Stimulated activated naive CD4-positive, alpha-beta T cell treated with Interleukin-2 at 50 U/mL for 16 hours (primary cell): ENCODE measurements at regions not wholly inside any gene's neighbourhood (a gene's known extent, or its start where the extent isn't known, plus 50 kb on each side); places are given as distances from the start of the nearest gene placed in this dataset.

Experiments used
- DNase-seq: peaks from one replicate; lab custom pipeline; 2025; lab: John Stamatoyannopoulos, UW

DNA sequence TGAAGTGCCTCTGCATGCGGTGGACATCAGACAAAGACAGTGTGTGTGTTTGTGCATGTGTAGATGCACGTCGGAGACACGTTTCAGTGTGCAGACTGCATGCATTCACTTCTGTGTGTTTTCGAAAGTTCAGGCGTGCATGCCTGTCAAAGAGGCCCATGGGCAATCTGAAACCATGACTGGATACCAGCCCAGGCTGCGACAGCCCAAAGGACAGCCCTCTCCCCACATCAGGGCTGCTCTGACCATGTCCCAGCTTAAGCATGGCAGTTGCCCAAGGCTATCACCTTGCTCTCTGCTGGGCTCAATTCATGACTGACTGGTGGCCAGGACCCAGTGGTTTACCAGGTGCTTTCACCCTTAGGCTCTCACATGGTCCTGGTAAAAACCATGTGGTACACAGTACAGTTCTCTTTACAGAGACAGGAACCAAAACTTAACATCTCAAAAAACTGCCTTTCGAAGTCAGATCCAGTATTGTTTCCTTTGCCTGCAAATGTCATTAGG, 423.7 kb upstream of the CADM1 start:
- no peak for DNase-seq

DNA sequence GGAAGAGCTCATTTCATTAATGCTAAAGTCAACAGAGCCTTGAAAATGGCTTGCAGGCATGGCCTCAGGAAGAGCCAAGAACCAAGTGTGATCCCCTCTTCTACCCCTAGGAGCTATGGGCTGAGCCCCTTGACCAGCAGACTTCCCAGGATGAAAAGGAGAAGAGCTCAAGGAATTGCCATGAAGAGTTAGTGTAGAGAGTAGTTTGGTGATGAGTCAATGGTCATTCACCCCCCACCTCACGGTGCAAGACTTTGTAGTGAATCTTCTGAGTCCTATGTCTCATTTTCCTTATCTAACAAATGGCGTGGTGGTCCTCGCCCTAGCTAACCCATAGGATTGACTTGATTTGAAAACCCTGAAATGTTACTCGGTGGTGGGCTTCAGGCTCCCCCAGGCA, 422.4 kb upstream of the CADM1 start:
- no peak for DNase-seq

DNA sequence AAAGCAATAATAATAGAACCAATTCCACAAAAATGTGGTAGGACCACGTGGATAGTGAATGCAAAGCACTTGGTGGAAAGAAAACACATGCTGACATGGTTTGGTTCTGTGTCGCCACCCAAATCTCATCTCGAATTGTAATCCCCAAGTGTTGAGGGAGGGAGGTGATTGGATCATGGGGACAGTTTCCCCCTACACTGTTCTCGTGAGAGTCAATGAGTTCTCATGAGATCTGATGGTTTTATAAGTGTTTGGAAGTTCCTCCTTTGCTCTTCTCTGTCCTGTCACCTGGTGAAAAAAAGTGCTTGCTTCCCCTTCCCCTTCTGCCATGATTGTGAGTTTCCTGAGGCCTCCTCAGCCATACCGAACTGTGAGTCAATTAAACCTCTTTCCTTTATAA, 421.9 kb upstream of the CADM1 start:
- no peak for DNase-seq

DNA sequence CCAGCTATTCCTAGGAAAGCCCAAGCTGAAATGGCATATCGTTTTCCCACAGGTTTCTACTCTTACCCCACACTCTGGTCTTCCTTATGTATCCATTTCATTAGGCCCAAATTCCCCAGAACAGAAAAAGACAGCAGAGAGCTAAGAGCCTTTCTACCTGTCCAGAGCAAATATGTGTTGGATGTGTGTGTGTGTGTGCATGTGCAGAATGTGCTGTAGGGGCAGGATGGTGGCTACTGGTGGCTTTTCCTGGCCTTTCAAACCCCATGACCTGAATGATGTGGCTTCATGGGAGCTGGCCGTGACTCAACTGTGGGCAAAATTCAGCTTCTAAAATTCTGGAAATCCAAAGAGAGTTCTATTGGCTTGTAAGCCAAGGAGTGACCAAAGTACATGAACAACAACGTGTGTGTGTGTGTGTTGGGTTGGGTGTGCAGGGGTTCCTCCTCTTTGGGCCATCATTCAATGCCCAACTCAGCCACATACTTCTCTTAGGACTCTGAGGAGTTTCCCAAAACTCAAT, 421.4 kb upstream of the CADM1 start:
- no peak for DNase-seq

DNA sequence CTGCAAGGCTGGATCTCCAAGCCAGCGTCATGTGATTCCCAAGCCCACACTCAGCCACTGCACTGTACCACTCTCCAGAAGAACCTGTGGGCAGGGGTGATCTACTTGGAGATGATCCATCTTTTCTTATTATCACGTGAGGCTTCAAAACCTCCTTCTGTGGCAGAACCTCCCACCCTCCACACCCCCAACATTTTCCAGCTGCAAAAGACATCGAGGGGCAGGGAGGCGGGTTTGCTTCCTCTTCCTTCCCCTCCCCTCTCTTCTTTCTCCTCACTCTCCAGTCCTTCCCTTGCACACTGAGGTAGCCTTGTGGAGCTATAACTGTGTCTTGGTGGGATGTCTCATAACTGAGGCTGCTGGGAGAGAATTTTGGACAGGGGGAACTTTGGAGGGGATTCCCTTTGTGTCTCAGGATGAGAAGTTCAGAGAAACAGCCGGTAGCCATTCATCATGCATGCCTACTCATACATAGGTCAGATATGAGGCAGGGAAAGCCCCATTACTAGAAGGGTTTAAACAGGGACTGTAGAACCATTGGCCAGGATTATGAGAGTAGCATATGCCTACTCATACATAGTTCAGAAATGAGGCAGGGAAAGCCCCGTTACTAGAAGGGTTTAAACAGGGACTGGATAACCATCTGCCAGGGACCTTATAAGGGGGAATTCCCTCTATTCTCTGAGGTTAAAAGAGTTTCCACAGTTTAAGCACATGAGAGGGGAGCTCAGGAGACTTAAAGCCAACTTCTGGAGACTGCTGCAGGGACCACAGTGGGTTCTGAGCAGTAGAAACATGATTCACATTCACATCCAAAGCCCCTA, 420.7 kb upstream of the CADM1 start:
- DNase-seq = no peak

DNA sequence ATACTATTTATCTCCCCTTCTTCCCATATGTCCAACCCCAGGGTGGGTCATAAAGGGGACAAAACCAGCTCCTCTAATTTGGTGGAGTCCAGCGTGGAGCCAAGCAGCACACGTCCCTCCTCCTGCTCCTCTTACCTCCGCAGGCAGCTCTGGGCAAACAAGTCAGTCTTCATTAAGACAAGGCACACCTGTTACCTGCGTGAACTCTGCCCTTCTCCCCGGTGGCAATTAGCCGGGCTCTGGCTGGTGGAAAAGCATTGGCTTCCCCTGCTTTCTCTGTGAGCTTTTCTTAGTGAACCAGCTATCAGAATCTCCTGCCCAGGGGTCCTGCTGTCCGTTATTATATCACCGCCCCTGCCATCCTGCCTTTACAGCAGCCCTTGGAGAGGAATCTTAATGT, 418.7 kb upstream of the CADM1 start:
- DNase-seq = no peak

DNA sequence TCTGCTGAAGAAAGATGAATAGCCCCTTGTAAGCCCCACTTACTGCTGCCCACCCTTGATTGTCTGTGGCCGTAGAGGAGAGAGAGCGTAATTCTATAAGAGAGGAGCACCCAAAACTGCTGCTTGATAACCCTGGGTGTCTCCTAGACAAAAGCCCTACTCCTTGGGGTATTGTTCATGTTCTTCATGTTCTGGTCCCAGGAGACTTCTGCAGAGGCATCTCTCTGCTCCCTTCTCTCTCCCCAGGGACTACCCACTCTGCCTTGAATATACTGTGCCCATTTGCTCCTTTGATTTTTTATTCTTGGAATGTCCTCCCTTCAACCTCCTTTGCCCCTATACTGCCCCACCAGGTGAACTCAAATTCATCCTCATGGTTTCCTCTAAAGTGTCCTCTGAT, 417.8 kb upstream of the CADM1 start:
- DNase-seq = no peak

DNA sequence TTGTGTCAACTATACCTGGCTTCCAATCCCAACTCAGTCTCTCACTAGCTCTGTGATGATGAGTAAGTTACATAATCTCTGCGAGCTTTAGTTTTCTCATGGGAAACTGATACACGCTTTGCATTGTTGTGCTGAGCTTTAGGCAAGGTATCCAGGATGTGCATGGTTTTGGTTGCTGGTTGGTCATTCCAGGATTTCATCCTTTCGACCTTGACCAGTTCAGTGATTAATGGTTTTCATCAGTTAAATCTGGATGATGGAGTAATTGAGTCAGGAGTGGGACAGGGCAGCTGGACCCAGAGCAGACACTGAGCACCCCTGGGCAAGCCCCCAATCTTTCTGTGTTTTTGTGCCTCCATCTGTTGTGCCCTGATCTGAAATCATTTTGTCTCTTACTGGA, 417.3 kb upstream of the CADM1 start:
- DNase-seq = no peak

DNA sequence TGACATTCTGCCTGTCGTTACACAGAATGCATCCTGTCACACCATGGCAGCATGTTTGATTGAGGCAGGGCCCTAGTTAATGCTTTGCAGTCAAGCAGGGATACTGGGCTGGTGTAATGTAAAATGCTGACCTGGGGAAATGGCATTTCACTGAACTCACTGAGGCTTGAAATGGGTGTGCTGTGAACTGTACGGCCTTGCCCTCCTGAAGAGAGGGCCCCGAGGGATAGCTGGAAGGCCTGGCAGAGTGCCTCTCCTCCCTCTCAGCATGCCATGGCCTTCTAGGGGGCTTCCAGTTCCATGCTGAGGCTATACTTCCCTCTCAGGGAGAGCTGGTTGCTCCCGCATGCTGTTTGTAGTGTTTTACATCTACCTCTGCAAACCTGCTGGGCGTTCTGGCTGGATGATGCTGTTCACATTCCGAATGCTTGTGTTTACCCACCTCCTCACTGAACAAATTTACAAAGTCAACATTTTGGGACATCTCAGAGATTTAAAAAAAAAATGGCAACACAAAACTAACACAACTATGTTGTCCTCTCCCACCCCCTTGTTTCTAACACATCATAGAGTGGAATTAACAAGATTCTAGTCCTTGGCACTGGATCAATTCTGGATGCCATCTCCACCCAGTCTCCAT, 416.7 kb upstream of the CADM1 start:
- no peak for DNase-seq

DNA sequence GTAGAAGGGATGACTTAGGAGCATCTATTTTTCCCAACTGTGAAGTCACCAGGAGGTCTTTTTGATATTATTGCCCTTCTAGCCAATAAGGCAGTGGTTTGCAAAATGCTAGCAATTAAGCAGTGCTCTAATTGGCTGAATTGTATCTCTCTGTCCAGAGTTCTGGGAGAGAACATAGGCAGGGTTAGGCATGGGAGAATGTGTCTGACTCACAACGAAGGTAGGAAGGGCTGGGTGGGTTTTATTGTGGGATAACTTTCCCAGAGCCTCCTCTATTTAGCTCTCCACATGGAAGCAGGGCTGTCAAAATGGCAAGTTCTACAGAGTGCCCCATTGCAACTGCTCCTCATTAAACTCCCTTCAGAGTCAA, 415.9 kb upstream of the CADM1 start:
- DNase-seq = no peak

DNA sequence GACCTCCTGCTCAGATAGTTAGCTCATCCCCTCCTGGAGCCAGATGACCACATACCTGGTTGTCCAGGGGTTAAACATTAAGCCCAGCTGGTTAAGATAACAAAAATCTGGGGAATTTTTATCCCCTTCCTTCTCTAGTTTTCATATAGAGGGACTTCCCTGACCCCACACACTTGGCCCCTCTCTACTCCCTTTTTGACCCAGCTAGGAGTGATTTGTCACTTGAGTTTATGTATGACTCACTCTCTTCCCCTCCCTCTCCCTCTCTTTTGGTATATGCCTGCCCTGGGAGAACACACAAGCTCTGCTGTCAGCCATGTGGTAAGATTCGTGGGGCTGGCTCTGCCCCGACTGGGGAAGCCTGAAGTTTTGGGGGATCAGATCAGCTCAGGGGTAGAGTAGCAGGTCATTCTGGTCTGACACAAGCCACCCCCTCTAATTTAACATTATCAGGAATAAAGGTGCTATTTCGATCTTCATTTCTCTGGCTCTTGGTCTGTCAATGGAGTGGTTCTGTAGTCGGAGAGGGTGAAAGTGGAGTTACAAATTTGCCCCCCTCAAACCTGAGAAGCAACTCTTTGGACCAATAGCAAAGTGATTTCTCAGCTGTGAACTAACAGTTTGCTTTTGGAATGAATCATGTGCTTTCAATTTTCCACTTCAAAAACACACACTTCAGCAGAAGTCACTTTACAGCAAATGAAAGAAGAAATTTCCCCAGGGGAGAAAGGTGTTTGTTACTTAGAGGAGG, 415.3 kb upstream of the CADM1 start:
- DNase-seq = no peak

DNA sequence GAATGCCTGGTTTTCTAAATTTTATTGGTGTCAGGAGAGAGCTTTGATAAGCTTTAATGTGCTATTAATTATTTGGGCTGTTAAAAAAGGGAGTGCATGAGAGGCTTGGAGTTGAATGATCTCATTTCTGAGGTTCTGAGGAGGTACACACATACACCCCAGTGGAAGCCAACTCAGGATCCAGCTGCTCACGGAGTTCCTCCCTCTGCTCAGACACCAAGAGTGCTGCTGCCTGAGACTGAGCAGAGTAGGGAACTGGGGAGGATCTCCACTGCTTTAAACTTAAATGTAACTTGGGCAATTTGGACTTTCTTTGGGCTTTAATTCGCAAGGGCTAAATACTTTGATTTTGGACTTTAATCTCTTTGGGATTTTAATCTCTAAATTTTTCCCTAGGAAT, 414.4 kb upstream of the CADM1 start:
- no peak for DNase-seq

DNA sequence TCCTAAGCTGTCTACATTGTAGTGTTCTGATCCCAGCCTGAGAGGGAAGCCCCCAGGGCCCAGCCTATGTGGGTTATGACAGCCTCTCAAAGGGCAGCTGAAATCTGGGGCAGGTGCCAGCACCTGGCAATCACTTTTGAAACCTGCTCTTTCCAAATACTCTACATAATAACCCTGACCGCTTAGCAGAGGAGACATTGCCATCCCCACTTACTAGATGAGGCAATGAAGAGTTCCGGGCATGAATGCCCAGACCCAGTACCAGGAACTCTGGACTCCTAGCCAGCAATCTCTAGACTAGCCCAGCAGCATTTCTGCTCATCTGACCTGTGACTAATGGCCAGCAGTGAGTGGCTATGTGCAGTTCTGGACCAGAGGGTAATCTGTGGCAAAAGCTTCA, 412.4 kb upstream of the CADM1 start:
- no peak for DNase-seq

DNA sequence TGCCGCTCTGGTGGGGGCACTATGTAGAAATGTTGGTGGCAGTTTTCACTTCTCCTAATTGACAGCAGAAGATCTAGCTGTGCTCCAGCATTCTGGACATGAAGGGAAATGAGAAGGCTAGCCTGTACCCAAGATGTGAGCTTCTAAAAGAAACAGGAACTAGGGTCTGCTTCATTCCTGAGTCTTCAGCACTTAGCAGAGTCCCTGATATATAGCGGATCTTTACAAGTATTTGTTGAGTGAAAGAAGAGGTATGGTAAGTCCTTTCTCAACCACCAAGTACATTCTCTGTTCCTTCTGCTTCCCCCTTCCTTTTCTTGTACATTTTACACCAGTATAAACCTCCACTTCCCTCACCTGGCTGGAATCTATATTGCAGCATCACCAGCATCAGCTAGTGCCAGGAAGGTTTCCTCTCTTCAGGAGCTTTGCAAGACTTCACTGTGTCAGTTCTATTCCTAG, 408.3 kb upstream of the CADM1 start:
- no peak for DNase-seq

DNA sequence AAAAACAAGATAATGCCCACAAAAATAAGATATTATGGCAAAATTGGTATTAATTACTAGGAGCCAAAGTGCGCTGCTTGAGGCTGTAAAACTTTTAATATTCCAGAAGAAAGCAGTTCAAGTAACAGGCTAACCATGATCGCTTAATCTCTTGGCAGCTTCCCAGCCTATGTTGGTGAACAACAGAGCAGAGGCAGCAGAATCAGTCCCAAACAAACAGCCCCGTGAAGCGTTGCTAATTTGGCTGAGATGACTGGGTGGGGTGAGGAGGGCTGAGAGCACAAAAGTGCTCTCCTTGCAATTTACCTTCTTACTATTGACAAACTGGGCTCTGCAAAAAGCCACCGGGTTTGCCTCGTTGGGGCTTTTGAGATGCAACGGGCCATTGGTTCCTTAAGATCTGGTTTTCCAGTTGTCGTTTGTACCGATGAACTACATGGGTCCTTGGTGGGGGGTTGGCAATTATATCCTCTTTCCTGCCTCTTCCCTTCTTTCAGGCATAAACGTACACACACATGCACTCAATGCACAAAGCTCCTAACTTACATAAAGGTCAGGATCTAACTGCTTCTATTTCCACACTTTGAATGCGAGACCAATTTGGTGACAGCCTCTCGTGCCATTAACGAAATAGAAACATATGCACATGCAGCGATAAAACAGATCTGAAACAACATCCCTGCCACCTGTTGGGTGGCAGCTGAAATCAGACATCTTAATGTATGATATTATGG, 407.6 kb upstream of the CADM1 start:
- DNase-seq = no peak

DNA sequence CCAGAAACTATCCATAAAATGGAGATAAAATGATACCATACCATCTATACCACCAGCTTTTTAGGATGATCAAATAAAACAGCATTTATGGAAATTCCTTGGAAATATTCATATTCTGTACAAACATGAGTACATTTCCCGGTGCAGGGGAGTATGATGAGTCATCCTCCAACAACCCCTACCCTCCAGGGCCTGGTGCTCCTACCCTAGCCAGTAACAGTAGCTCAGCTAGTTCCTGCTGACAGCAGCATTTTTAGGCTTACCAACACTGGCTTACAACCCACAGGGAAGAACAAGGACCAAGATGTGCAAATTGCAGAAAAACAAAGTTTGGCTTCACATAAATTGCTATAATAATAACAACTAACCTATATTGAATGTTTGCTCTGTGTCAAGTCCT, 406.2 kb upstream of the CADM1 start:
- no peak for DNase-seq

DNA sequence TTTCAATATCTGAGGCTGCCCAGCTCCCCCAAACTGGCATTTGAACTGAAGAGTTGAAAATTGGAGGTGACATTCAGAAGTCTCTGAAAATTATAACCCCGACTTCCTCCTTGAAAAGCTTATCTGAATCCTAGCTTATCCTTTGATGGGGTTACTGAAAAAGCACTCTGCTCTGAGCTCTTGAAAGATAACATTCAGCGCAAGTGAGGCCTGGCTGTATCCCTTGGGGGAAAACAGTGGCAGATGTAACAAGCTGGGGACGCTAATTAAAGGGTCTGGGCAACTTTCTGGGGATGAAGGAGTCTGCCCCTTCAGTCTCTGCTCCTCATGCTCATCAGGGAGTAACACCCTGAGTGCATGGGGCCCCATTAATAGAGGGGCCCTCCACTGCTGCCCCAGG, 402.0 kb upstream of the CADM1 start:
- no peak for DNase-seq

DNA sequence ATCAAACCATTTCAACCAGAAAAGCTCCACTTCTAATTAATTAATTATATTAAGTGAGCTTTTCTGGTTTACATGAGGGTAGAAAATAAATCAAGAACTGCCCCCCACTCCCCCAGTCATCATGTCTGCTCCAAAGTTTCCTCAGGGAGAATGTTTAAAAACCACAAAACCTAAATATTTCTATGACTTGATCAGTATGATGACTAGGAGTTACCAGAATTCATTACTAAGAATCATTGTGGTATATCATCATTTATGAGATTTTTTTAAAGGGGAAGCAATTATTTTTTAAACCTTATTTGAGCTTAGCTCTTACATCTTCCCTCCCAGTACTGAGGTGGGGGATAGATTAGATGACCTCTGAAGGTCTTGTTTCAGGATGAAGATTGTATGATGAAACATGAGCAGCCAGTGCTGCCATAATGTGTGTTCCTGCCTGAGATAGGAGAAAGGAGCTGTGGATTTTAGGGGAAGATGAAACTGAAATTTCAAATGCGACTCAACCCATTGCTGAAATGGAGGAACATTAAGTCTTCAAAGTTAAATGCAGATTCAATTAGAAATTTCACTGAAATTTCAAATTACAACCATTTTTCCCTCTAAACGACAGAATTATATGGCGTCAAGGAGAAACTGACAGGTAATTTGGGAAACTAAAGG, 401.3 kb upstream of the CADM1 start:
- no peak for DNase-seq

DNA sequence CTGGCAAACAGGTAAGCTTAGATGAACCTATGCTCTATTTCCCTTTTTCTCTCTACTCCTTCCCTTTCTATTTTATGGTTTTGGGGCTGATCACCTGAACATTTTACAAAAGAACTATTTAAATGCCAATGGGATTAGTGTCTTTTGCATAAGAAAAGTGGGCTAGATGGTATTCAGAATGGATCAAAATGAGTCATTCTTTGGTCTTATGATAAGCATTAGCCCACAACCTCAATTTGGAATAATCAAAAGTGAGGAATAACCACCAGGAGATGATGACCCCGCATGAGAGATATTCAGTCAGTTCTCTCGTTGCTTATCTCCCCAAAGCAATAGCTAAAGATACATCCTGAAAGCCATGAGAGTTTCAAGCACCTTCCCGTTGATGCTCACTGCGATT, 399.0 kb upstream of the CADM1 start:
- DNase-seq = no peak

DNA sequence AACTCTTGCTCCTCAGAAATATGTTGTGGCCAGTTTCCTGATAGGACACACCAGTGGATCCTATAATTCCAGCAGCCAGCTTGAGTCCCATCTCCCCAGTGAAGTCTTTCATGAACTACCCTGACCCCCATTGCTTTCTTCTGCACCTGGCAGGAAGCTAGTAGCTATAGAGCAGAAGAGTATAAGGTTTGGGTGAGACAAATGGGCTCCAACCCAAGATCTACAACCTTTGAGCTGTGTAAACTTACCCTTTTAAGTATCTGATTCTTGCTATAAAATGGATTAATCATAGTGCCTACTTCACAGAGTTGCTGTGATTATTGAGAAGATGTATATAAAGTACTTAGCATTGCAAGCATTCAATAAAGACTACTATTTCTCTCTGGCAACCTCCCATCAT, 396.9 kb upstream of the CADM1 start:
- no peak for DNase-seq

DNA sequence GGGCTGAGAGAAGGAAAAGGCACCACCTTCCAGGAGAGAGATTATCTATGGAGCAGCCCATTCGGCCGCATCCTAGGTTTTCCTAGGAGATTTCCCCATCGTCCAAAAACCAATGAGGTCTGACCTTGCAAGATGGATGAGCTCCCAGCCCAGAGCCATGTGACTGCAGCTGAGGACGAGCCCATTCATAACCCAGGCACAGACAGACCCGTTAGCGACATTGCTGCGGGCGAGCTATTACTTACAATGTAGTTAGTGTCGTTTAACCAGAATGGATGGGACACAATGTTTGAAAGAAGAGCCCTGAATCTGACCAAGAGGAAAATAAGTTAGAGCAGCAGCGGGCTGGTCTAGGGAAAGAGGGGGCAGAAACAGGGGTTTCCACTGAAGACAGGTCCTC, 395.9 kb upstream of the CADM1 start:
- DNase-seq = no peak

DNA sequence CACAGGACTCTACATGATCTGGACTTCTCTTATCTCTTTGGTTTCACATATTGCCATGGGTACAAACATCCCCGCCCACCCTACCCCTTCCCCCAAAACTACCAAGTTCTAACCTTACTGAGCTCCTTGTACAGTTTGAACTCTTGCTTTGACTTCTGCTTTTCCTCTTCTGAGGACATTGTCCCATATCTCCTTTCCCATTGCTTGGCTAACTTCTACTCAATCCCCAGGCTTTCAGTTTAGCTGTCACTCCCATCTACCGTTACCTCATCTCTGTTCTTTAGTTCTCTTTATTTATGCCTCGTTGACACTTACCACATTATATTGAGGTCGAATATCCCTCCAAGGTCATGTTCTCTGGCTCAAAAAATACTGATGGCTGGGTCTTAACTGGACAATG, 393.5 kb upstream of the CADM1 start:
- DNase-seq = no peak
